DMS153 (cell line): ENCODE measurements at regions not wholly inside any gene's neighbourhood (a gene's known extent, or its start where the extent isn't known, plus 50 kb on each side); places are given as distances from the start of the nearest gene placed in this dataset.
A peak's percentile ranks its signal among the peaks of the same experiment; 100 is the strongest.
"Not testable (repeated sequence)": the region's sequence is repeated elsewhere in the genome, so short reads cannot be mapped to it uniquely, and the experiment has no call there.

Experiments
- DNase-seq: peaks from one replicate; lab custom pipeline; 2025; lab: John Stamatoyannopoulos, UW

DNA sequence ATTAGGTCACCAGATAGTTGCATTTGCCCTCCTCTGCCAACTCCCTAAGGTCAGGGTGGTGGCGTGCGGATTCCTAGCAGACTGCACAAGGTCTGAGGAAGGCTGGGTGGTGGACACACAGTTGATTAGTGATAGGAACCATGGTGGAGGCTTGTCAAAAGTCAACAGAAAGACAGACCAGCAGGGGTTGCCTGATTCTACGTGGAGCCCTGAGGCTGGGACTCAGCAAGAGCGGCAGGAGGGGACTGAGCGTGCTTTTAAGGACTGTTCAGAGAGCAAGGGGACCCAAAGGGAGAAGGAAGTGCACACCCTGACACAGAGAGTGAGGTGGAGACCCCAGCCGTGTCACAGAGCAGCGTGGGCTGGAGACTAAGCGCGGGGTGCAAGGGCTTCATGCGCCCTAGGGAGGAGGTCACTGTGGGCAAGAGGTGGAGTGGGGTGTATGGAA lies 513.2 kb downstream of the RNF144A start:
- no peak for DNase-seq

DNA sequence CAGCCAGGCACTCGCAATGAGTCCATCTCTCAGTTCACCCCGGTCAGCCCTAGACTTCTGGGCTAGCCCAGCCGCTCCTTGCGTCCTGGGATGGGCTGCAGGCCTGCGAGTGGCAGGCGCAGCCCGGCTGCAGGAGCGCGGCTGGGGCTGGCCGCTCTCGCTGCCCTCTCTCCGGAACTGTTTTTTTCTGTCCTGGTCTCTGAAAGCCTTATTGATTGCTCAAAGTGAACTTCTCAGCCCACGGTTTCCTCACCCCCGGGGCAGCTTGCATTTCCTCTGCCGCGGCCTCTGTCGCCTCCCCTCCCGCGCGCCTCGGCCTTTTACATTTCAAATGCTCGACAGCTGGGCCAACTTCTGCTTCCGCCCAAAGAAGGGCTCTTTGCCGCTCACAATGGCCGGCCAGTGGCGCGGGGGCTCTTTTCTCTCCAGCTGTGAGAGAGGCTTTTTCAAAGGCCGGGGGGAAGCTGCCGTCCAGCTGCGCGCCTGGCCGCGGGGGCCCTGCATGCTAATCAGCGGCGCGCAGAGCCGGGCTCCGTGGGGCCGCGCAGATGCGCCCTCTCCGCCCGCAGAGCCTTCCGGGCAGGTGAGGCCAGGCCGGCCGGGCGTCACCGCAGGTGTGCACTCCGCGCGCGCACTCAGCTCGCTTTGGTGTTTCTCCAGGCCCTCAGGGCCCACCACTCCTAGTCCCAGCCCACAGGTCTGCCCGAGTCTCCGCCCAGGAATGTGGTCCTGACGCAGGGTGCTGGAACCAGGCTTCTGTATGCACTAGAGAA lies 513.8 kb downstream of the RNF144A start:
- DNase-seq, result peak; percentile 49

DNA sequence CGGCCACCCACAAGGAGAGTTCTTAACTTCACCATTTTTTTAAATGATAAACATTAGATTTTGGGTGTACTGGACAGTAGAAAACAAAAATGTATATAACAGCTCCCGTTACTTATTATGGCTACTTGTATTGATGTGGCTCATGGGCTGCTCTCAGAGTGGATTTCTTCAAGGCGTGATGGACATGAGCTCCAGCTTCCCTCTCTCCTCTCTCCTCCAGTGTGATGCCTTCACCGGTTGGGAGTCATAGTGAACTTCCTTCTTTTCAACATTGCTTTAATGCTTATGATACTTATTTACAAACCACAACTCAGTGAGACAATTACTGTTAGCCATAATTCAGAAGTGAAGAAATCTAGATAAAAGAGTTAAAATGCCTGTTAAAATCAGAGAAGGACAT lies 515.2 kb downstream of the RNF144A start:
- no peak for DNase-seq

DNA sequence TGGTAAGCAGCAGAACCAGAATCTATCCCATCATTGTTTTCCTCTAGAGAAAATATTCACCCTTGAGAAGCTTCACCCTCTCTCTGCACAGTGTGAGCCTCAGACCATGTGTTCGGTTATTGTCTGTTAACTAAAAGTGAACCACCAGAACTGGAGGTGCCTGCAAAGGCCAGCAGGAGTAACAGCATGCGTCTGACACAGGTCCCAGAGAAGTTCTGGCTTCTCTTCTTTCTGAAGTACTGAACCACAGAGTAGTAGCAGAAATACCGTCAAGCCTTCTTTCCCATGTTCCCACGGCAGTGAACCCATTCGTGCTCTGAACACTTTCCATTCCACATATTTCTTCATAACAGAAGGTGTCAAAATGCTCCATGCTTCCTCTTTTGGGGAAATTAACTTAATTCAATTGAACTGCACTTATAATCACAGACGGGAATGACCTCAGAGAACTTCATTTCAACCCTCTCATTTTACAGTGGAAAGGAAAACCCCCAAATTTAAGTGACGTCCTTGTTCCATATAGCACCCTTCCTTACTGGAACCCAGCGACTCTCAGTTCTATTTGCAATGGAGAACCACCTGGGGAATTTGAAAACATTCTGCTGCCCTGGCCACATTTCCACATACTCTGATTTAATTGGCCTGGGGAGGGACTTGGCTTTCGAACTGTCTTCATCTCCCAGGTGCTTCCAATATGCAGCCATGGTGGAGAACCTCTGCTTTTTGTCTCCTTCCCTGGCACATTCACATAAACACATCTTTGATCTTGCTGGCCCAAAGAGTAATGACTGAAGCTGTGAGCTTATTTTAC lies 519.1 kb downstream of the RNF144A start:
- no peak for DNase-seq

DNA sequence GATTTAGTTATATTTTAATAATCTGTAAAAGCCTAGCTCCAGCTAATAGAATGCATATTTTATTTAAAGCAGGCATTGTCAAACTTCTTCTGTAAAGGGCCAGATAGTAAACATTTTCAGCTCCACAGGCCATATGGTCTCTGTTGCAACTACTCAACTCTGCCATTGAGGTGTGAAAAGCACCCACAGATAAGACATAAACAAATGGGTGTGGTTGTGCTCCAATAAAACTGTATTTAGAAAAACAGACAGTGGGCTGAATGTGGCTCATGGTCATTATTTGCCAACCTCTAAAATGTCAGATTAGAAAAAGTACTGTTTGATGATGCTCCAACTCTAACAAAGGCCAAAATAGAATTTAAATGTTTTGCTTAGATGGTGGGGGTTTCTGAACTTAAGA lies 519.9 kb downstream of the RNF144A start:
- no peak for DNase-seq

DNA sequence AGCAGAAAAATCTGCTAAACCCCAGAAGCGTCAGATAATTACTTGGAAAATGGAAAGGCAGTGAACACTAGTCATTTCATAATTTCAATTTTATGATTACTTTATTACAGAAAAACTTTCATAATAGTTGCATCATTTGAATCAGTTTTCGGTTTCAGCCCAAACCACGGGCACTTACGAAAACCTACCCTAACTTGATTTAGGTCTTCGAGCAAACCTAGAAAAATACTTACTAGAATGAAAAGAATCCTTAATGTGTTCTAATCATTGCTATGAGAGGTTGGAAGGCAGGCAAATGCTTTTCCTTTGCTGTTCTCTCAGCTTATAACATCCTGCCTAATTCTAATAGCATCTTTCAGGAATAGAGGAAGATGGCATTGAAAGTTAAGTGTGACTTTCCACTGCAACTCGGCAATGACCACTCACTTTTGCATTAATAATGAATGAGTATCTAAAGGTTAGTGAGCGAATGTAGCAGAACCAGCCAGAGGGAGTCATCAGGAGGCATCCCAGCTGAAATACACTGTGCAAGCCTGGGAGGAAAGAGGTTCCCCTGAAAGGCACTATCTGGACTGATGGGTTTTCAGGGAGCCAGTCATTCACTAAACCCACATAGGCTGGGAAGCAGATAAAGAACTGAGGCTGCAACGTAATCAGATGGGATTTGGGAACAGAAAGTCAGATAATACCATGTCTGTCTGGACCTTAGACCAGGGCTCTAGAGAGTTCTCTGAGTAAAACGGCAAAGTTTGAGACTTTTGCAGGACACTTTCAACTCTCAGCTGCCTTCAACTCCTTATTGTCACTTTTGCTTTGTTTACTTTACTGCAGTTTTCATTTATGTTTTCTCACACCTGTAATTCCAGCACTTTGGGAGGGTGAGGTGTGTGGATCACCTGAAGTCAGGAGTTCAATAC lies 520.8 kb downstream of the RNF144A start:
- no peak for DNase-seq

DNA sequence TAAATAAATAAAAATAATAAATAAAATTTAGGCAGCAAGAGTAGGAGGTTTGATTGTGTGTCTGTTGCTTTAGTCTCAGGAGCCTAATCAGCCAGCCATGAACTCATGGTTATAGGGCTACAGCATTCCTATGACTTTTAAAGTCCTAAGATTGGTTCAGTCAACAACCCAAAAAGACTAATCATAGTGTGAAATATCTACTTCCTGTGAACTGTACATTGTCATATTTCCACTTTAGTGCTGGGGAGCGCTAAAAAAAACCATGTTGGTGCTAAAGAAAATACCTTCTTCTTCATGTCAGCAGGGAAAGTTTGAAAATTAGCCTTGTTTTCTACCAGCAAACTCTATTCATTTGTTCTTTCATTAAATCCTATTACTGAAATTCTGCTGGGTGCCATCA lies 521.6 kb downstream of the RNF144A start:
- no peak for DNase-seq

DNA sequence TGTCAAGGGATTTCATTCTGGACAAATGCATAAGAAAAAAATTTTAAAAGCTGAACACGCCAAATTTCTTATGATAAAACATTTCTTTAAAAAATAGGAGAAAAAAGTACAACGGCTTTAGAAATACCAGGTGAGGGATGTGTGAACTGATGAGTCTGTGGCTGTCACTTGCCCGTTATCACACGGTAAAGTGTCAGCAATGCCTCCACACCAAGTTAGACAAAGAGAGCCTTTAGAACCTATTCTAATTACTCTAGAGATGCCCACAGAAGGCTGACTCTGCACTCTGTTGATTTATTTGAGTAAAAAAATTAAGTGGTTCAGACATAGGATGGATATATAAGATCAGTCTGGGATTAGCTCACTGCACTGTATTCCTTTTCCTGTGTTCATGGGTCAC lies 523.8 kb downstream of the RNF144A start:
- no peak for DNase-seq

DNA sequence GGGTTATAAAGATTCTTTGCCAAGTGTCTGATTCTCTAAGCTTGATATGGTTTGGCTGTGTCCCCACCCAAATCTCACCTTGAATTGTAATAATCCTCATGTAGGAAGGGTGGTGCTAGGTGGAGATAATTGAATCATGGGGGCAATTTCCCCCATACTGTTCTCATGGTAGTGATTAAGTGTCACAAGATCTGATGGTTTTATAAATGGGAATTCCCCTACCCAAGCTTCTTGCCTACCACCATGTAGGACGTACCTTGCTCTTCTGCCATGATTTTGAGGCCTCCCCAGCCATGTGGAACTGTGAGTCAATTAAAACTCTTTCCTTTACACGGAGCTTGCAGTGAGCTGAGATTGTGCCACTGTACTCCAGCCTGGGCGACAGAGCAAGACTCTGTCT lies 524.6 kb downstream of the RNF144A start:
- not testable (repeated sequence) for DNase-seq

DNA sequence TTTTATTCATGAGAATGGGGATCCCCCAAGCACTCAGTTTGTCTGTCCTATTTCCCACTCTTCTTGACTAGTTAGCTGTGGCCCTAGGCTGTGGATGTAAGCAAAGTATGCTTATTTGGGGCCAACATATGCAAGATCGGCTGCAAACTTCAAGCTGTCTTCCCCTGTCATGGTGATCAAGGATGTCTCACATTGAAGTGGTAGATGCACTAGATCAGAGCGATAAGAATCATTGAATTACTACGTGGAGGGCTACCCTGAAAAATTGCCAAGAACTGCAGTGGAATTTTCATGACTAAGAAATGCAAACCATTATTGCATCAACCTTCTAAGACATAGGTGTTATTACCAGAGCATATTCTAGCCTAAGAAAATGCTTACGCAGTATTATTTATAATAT lies 527.4 kb downstream of the RNF144A start:
- DNase-seq, result no peak

DNA sequence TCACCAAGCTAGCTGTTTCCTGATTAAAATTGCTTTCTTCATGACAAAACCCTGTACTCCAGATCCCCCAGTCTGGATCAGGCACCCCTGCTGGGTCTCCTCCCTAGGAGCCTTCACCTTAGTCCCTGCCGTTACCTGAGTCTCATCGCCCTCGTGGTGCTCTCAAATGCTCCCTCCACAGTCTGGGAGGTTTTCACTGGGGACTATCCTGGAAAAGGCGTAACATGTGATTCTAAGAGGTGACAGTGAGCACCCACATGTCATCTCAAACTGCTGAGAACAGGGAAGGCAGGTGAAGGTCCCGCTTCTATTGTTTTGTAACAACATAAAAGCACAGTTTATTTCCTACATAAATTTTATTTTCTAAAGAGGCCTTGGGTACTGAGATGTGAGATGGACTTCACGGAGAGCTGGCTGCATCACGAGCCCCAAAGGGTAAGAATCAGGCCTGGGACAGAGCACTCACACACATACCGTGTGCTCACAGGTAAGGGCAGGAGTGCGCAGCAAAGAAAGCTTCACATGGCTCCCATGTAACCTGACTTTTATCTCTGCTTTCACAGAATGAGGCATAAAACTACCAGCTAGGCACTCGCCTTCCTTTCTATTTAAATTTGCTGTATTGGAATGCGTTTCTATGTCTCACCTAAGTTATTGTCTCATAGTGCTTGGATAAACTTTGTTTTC lies 531.5 kb downstream of the RNF144A start:
- no peak for DNase-seq

DNA sequence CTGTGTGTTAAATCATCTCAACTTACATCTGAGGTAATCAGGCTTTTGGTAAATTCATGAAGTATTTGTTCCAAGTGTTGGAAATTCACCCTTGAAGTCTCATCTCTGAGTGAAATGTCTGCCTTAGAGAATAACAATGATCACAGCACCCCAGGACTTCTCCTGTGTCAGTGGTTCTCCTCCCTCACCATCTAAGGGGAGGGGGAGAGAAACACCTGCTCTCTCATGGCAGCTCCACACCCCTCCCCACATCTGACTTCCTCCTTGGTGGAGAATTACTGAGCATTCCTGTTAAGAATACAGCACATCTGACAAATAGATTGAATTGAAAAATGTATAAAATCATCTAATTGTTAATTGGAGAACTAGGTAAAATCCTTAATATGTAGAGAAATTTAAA lies 532.1 kb downstream of the RNF144A start:
- DNase-seq, result no peak

DNA sequence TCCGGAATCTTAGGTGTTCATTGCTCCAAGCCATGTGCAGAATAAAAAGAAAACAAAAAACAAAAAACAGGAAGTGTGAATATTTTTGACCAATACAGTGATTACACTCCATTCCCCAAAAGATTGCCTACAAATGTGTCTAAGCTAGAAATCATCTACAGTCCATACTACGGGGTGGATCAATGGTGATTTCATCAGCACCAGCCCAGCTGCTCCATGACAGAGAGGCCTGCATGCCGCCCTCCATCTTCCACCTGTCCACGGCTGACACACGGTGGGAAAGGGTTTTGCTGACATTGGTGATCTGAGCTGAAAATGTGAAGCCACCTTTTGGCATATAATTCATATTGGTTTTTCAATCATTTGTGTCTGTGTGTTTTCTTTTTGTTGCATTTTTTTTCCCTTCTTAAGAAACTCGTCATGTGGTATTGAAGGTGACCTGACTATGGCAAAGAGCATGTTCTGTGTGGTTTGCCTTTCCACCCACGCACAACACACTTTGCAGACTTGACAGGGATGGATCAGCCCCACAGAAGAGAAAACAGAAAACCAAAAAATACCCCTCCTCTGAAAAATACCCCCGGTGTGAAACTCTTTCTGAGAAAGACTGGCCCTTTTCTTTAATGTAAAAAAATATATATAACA lies 533.1 kb downstream of the RNF144A start:
- no peak for DNase-seq

DNA sequence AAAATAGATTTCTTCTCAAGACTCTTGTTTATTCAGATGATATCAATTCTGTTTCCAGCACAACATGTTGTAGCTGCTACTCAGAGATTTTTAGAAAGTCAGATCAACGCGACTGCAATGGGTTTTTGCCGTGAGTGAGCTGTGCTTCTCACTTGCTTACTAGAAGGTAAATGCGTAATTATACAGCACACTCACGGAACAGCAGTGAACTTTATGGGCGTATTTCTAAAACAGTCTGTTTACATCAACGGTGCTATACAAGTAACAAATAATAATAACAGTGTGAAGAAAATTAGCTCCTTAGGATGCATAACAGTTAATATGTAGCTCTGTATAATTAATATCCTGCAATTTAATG lies 533.6 kb downstream of the RNF144A start:
- no peak for DNase-seq

DNA sequence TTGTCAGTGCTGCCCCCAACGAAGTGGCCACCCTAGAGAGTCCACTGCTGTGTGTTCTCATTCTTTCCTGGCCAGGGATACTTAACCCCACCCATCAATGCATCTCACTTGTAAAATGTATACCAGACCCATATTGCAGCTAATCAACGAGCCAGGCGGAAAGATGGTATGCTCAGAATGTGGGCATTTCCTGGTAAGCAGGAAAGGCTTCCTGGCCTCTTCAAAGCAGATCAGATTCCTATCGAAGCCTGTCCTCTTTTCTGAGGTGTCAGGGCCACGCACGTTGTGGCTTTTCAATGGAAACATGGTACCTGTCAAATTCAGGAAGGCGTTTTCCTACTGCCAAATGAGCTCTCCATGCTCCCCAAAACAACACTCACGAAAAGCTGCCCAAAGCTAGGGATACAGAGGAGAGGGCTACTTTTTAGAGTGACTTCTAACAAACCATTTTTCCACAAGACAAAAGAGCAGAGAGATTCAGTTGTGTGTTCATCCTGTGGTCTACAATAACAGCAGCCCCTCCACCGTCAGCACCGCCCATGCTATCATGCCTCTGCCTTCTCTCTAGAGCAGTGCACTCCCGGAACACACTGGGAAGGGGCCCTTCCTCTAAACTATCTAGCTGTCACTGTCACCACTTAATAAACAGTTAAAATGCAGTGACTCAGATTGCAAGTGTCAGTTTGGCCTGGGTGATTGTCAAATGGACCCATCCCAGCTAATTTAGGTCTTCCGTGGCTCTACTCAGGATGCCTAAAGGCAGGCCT lies 535.1 kb downstream of the RNF144A start:
- DNase-seq, result no peak

DNA sequence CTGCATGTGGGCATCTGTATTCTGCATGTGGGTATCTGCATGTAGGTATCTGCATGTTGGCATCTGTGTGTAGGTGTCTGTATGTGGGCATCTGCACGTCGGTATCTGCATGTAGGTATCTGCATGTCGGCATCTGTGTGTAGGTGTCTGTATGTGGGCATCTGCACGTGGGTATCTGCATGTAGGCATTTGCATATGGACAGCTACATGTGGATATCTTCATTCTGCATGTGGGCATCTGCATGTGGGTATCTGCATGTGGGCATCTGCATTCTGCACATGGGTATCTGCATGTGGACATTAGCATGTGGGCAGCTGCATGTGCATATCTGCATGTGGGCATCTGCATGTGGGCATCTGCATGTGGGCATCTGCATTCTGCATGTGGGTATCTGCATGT lies 537.4 kb downstream of the RNF144A start:
- no peak for DNase-seq

DNA sequence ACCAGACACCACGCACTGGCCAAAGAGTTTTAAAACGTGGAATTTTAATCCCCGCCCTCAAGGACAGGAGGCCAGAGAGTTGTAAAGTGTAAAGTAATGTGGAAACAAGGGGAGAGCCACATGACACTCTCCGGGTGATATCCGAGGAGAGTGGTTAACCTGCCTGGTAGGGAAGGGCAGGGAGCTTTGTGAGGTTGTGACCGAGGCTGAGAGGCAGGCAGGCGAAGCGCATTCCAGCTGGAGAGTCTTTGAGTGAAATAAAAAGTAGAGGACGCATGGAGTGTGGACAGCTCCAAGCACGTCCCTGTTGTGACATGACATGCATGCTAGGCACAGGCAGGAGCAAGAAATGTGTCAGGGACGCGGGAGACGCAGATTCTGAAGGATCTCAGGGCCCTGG lies 539.5 kb downstream of the RNF144A start:
- no peak for DNase-seq

DNA sequence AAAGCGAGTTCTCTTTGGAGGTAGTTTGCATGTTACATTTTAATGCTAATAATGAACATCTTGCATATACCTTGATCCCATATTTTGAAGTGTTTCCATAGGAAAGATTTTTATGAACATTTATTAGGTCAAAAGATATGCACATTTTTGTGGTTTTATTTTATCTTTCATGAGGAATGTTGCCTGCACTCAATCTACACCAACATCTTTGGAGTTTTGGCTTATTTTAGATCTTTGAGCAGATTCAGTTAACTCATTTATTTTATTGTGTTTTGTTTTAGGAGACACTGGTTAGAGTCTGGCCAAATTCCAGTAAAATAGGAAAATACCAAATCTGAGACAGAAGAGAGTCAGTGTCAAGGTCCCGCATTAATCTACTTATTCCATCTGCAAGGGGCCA lies 540.9 kb downstream of the RNF144A start:
- no peak for DNase-seq

DNA sequence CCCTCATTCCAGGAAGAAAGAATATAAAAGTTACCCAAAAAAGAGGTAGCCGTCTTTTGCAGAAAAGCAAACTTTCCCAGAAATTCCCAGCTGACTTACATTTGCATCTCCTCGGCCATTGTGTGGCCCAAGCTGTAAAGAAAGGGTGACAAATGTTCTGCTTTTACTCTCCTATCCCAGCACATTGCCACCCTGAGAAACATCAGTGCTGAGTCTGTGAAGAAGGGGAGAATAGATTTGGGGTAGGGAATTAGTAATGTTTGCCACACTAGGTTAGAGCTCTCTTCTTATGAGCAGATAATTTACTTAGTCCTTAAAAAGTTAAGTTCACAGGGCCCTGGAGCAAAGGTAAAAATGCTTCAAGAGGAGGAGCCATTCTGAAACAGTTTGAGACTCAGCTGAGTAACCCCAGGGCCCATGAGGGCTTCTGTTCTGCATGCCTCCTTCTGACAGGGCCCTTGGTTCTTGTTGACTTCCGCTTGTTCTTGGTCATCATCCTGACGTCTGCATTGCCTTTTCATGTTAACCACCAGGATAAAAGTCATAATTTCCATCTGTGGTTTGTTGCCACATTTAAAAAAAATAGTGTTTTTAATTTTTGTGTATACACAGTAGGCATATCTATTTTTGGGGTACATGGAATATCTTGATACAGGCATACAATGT lies 550.7 kb downstream of the RNF144A start:
- DNase-seq, result no peak

DNA sequence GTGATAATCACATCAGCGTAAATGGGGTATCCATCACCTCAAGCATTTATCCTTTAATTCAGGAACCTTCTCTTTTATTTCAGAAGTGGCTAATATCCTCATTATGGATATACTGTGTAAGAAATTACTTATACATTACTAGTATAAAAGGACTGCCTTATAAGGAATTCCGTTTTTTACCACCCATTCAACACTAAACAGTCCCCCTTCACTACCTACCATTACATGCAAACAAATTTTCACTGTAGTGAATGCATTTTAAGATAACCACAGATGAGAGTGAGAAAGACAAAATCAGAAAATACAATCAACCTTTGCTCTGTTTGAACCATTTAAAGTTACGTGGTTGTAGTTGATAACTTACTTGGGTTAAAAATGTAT lies 551.2 kb downstream of the RNF144A start:
- no peak for DNase-seq
